Peyer's patch (tissue), 4 donors: ENCODE measurements at regions not wholly inside any gene's neighbourhood (a gene's known extent, or its start where the extent isn't known, plus 50 kb on each side); places are given as distances from the start of the nearest gene placed in this dataset.

Source experiments
- POLR2A ChIP-seq, 2 donors: fragments of 450-650 bp; IDR thresholded peaks; one replicate each; pipeline ENCODE4 v1.5.1; 2017; ENCODE audit warnings: antibody characterized with exemption in 2 of 2, mild to moderate bottlenecking in 2 of 2, moderate library complexity in 2 of 2
- TF ChIP-seq, protein P1 (sequence below), 6 experiments: fragments of 450-650 bp in 4 of 6; fragments of 200-600 bp in 2 of 6; sonication (generic) in 1 of 6; IDR thresholded peaks; one replicate each; pipeline ENCODE4 v1.5.1; 2017 to 2019; ENCODE audit warnings: antibody characterized with exemption in 6 of 6, mild to moderate bottlenecking in 3 of 6, moderate library complexity in 1 of 6

DNA sequence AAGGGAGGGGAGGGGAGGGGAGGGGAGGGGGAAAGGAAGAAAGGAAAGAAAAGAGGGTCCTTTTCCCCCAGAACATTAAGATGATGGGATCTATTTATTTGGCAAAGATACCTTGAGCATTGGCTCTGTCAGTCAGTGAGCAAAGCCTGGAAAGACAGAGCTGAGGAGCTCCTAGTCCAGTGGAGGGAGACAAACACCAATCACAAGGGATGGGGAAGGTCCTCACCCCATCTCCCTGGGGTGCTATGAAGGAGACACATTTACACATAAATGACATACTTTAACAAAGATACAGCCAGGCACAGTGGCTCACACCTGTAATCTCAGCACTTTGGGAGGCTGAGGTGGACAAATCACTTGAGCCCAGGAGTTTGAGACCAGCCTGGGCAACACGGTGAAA lies 154.9 kb upstream of the TIAM1 start:
- TF ChIP-seq, protein P1, sequence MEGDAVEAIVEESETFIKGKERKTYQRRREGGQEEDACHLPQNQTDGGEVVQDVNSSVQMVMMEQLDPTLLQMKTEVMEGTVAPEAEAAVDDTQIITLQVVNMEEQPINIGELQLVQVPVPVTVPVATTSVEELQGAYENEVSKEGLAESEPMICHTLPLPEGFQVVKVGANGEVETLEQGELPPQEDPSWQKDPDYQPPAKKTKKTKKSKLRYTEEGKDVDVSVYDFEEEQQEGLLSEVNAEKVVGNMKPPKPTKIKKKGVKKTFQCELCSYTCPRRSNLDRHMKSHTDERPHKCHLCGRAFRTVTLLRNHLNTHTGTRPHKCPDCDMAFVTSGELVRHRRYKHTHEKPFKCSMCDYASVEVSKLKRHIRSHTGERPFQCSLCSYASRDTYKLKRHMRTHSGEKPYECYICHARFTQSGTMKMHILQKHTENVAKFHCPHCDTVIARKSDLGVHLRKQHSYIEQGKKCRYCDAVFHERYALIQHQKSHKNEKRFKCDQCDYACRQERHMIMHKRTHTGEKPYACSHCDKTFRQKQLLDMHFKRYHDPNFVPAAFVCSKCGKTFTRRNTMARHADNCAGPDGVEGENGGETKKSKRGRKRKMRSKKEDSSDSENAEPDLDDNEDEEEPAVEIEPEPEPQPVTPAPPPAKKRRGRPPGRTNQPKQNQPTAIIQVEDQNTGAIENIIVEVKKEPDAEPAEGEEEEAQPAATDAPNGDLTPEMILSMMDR (IDR thresholded peaks at IDR 0.05), result no peak
- no peak for TF ChIP-seq POLR2A (IDR thresholded peaks at IDR 0.05)
